SK-N-SH (cell line): ENCODE measurements at regions not wholly inside any gene's neighbourhood (a gene's known extent, or its start where the extent isn't known, plus 50 kb on each side); places are given as distances from the start of the nearest gene placed in this dataset.

Source experiments
- EP300 ChIP-seq, 2 experiments: IDR thresholded peaks; 2 replicates each; pipeline versions ENCODE4 v1.4.0 to v1.6.1; 2012; ENCODE audit warnings: borderline replicate concordance in 1 of 2, low read depth in 1 of 2, low read length in 1 of 2
- EZH2phosphoT487 ChIP-seq: fragments of 200-600 bp; sonication (generic); IDR thresholded peaks from 2 replicates; pipeline ENCODE4 v1.6.1; 2017; ENCODE audit warnings: low read depth, mixed run types, mild to moderate bottlenecking, antibody characterized with exemption, moderate library complexity, borderline replicate concordance
- JUND ChIP-seq: IDR thresholded peaks from 2 replicates; pipeline ENCODE4 v1.4.0; 2012
- NRF1 ChIP-seq: IDR thresholded peaks from 2 replicates; pipeline ENCODE4 v1.6.1; 2012; ENCODE audit warnings: low read depth, mild to moderate bottlenecking, low read length
- POLR2AphosphoS5 ChIP-seq: IDR thresholded peaks from 2 replicates; pipeline ENCODE4 v1.6.1; 2012; ENCODE audit warnings: low read depth, low read length
- RAD21 ChIP-seq: IDR thresholded peaks from 2 replicates; pipeline ENCODE4 v1.6.1; 2012; ENCODE audit warnings: mild to moderate bottlenecking, low read length
- RFX5 ChIP-seq: IDR thresholded peaks from 2 replicates; pipeline ENCODE4 v1.6.1; 2012; ENCODE audit warnings: mild to moderate bottlenecking, improper control_type of control experiment, low read length
- TAF1 ChIP-seq: IDR thresholded peaks from 2 replicates; pipeline ENCODE4 v1.6.1; 2012; ENCODE audit warnings: low read depth, mild to moderate bottlenecking, low read length, moderate library complexity, borderline replicate concordance
- USF2 ChIP-seq: fragments of 150-350 bp; IDR thresholded peaks from 2 replicates; pipeline ENCODE4 v1.6.1; 2017; ENCODE audit warnings: antibody characterized with exemption, low read length, low read depth, borderline replicate concordance
- TF ChIP-seq, protein P1 (sequence below): fragments of 200-600 bp; sonication (generic); IDR thresholded peaks from 2 replicates; pipeline ENCODE4 v1.6.1; 2017; ENCODE audit warnings: antibody characterized with exemption, mild to moderate bottlenecking, moderate library complexity
- TF ChIP-seq, protein P2 (sequence below): IDR thresholded peaks from 2 replicates; pipeline ENCODE4 v1.6.1; 2012; ENCODE audit warnings: mild to moderate bottlenecking, low read depth, low read length, moderate library complexity

GRCh38 chr9:103545260-103545659 is 548.8 kb upstream of the SMC2 start:
- TF ChIP-seq, protein P1, sequence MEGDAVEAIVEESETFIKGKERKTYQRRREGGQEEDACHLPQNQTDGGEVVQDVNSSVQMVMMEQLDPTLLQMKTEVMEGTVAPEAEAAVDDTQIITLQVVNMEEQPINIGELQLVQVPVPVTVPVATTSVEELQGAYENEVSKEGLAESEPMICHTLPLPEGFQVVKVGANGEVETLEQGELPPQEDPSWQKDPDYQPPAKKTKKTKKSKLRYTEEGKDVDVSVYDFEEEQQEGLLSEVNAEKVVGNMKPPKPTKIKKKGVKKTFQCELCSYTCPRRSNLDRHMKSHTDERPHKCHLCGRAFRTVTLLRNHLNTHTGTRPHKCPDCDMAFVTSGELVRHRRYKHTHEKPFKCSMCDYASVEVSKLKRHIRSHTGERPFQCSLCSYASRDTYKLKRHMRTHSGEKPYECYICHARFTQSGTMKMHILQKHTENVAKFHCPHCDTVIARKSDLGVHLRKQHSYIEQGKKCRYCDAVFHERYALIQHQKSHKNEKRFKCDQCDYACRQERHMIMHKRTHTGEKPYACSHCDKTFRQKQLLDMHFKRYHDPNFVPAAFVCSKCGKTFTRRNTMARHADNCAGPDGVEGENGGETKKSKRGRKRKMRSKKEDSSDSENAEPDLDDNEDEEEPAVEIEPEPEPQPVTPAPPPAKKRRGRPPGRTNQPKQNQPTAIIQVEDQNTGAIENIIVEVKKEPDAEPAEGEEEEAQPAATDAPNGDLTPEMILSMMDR, result no peak
- no peak for TF ChIP-seq RAD21
- TF ChIP-seq RFX5, result no peak
- TF ChIP-seq USF2, result no peak
- no peak for TF ChIP-seq EP300 (IDR thresholded peaks at IDR 0.05; ENCODE audit: borderline replicate concordance in 1 of 2, low read depth in 1 of 2, low read length in 1 of 2)
- no peak for TF ChIP-seq TAF1
- TF ChIP-seq JUND, result no peak
- no peak for TF ChIP-seq POLR2AphosphoS5
- no peak for TF ChIP-seq NRF1
- TF ChIP-seq, protein P2, sequence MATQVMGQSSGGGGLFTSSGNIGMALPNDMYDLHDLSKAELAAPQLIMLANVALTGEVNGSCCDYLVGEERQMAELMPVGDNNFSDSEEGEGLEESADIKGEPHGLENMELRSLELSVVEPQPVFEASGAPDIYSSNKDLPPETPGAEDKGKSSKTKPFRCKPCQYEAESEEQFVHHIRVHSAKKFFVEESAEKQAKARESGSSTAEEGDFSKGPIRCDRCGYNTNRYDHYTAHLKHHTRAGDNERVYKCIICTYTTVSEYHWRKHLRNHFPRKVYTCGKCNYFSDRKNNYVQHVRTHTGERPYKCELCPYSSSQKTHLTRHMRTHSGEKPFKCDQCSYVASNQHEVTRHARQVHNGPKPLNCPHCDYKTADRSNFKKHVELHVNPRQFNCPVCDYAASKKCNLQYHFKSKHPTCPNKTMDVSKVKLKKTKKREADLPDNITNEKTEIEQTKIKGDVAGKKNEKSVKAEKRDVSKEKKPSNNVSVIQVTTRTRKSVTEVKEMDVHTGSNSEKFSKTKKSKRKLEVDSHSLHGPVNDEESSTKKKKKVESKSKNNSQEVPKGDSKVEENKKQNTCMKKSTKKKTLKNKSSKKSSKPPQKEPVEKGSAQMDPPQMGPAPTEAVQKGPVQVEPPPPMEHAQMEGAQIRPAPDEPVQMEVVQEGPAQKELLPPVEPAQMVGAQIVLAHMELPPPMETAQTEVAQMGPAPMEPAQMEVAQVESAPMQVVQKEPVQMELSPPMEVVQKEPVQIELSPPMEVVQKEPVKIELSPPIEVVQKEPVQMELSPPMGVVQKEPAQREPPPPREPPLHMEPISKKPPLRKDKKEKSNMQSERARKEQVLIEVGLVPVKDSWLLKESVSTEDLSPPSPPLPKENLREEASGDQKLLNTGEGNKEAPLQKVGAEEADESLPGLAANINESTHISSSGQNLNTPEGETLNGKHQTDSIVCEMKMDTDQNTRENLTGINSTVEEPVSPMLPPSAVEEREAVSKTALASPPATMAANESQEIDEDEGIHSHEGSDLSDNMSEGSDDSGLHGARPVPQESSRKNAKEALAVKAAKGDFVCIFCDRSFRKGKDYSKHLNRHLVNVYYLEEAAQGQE, result no peak
- no peak for TF ChIP-seq EZH2phosphoT487
